IMR-90 (cell line): ENCODE measurements at regions not wholly inside any gene's neighbourhood (a gene's known extent, or its start where the extent isn't known, plus 50 kb on each side); places are given as distances from the start of the nearest gene placed in this dataset.
A peak's percentile ranks its signal among the peaks of the same experiment; 100 is the strongest.

Experiments used
- ATAC-seq: fragments of 200-7000 bp; cut with Tn5 transposase; 2 replicates; pipeline ENCODE4 v1.9.1; 2020; ENCODE audit warnings: low read depth, mild to moderate bottlenecking, moderate library complexity
- BruUV-seq: library from RNA; stranded (reverse); fragments of 400-500 nt; replicated peaks from 2 replicates; lab custom pipeline; 2021; lab: Mats Ljungman, UMichigan
- CTCF ChIA-PET: fragments of 300-600 bp; formaldehyde crosslinking; extraction: SDS; loops from one replicate; lab custom pipeline; 2021; ENCODE audit warnings: antibody characterized with exemption; lab: Yijun Ruan, JAX
- POLR2A ChIA-PET: fragments of 300-600 bp; sonication (Branson Sonifier 250); formaldehyde crosslinking; loops from one replicate; lab custom pipeline; 2022; ENCODE audit warnings: antibody characterized with exemption; ENCODE audit not compliant: unreplicated experiment; lab: Charles Lee
- DNase-seq: peaks from one replicate; pipeline ENCODE4 v3.0.0; 2013
- H2AFZ ChIP-seq: replicated peaks from 2 replicates; pipeline ENCODE3; 2013; ENCODE audit warnings: low read length, mild to moderate bottlenecking; ENCODE audit not compliant: poor library complexity
- H2AK5ac ChIP-seq: 2 replicates; pipeline ENCODE4 v1.6.1; 2013; ENCODE audit warnings: low read depth, low read length, inconsistent platforms
- H2AK9ac ChIP-seq: replicated peaks from 2 replicates; pipeline ENCODE3; 2013; ENCODE audit warnings: mild to moderate bottlenecking, low read depth, low read length, moderate library complexity; ENCODE audit not compliant: poor library complexity
- H2BK120ac ChIP-seq: 2 replicates; pipeline ENCODE4 v1.6.1; 2013; ENCODE audit warnings: low read depth, low read length, inconsistent platforms
- H2BK15ac ChIP-seq: 3 replicates; pipeline ENCODE4 v1.6.1; 2013; ENCODE audit warnings: low read depth, low read length, inconsistent platforms
- H2BK20ac ChIP-seq: 2 replicates; pipeline ENCODE4 v1.6.1; 2013; ENCODE audit warnings: low read depth, mild to moderate bottlenecking, inconsistent platforms, low read length, moderate library complexity
- H2BK5ac ChIP-seq: 2 replicates; pipeline ENCODE4 v1.6.1; 2013; ENCODE audit warnings: mild to moderate bottlenecking, low read depth, low read length, inconsistent platforms; ENCODE audit not compliant: poor library complexity, severe bottlenecking
- H3K14ac ChIP-seq: replicated peaks from 2 replicates; pipeline ENCODE4 v1.6.1; 2013; ENCODE audit warnings: low read depth, low read length, inconsistent platforms
- H3K18ac ChIP-seq: 2 replicates; pipeline ENCODE4 v1.6.1; 2013; ENCODE audit warnings: low read depth, low read length, control low read depth
- H3K23ac ChIP-seq: 2 replicates; pipeline ENCODE4 v1.6.1; 2013; ENCODE audit warnings: low read depth, low read length, inconsistent platforms
- H3K27ac ChIP-seq: 2 replicates; pipeline ENCODE4 v1.5.1; 2013; ENCODE audit warnings: mild to moderate bottlenecking, control low read depth, low read length; ENCODE audit not compliant: insufficient read depth
- H3K27me3 ChIP-seq: 2 replicates; pipeline ENCODE4 v1.6.1; 2013; ENCODE audit warnings: low read length; ENCODE audit not compliant: control insufficient read depth, insufficient read depth
- H3K36me3 ChIP-seq: 2 replicates; pipeline ENCODE4 v1.6.1; 2013; ENCODE audit warnings: low read length, mixed read lengths; ENCODE audit not compliant: control insufficient read depth, insufficient read depth
- H3K4ac ChIP-seq: 2 replicates; pipeline ENCODE4 v1.6.1; 2013; ENCODE audit warnings: low read depth, low read length, inconsistent platforms
- H3K4me1 ChIP-seq: 2 replicates; pipeline ENCODE4 v1.6.1; 2013; ENCODE audit warnings: low read length, mixed read lengths; ENCODE audit not compliant: control insufficient read depth, insufficient read depth
- H3K4me2 ChIP-seq: 2 replicates; pipeline ENCODE4 v1.6.1; 2013; ENCODE audit warnings: low read depth, mild to moderate bottlenecking, control low read depth, low read length, moderate library complexity
- H3K4me3 ChIP-seq: 2 replicates; pipeline ENCODE4 v1.5.1; 2013; ENCODE audit warnings: low read depth, mild to moderate bottlenecking, control low read depth, low read length, moderate library complexity; ENCODE audit not compliant: insufficient read depth
- H3K56ac ChIP-seq: 2 replicates; pipeline ENCODE4 v1.6.1; 2013; ENCODE audit warnings: low read length, inconsistent platforms; ENCODE audit not compliant: insufficient read depth; ENCODE audit errors: extremely low read depth
- H3K79me1 ChIP-seq, 2 experiments: 2 replicates each; pipeline ENCODE4 v1.6.1; 2013; ENCODE audit warnings: low read length in 2 of 2, inconsistent platforms in 1 of 2, low read depth in 1 of 2
- H3K9ac ChIP-seq: 2 replicates; pipeline ENCODE4 v1.6.1; 2013; ENCODE audit warnings: low read depth, low read length, control low read depth
- H3K9me1 ChIP-seq: 2 replicates; pipeline ENCODE4 v1.6.1; 2013; ENCODE audit warnings: low read length, inconsistent platforms; ENCODE audit not compliant: insufficient read depth
- H3K9me3 ChIP-seq: 2 replicates; pipeline ENCODE4 v1.6.1; 2013; ENCODE audit warnings: low read length; ENCODE audit not compliant: control insufficient read depth, insufficient read depth
- H4K20me1 ChIP-seq: 2 replicates; pipeline ENCODE4 v1.6.1; 2013; ENCODE audit warnings: low read length, inconsistent platforms; ENCODE audit not compliant: insufficient read depth
- H4K5ac ChIP-seq: 2 replicates; pipeline ENCODE4 v1.6.1; 2013; ENCODE audit warnings: mild to moderate bottlenecking, low read depth, low read length, control low read depth
- H4K8ac ChIP-seq, 2 experiments: 2 replicates each; pipeline ENCODE4 v1.6.1; 2013; ENCODE audit warnings: low read depth in 2 of 2, low read length in 2 of 2, control low read depth in 1 of 2, inconsistent platforms in 1 of 2
- H4K91ac ChIP-seq: 2 replicates; pipeline ENCODE4 v1.6.1; 2013; ENCODE audit warnings: low read depth, low read length, inconsistent platforms; ENCODE audit not compliant: insufficient read depth
- BHLHE40 ChIP-seq: fragments of 150-350 bp; IDR thresholded peaks from 2 replicates; pipeline ENCODE4 v1.6.1; 2016; ENCODE audit warnings: mild to moderate bottlenecking, low read depth, low read length
- CHD1 ChIP-seq: IDR thresholded peaks from 2 replicates; pipeline ENCODE4 v1.6.1; 2012; ENCODE audit warnings: low read depth, low read length, improper control_type of control experiment
- FOS ChIP-seq: fragments of 150-350 bp; IDR thresholded peaks from 2 replicates; pipeline ENCODE4 v1.6.1; 2016; ENCODE audit warnings: low read depth, low read length
- MAFK ChIP-seq: IDR thresholded peaks from 2 replicates; pipeline ENCODE4 v1.6.1; 2012; ENCODE audit warnings: low read depth, low read length, improper control_type of control experiment
- MAZ ChIP-seq: IDR thresholded peaks from 2 replicates; pipeline ENCODE4 v1.6.1; 2012; ENCODE audit warnings: low read depth, mild to moderate bottlenecking, low read length, improper control_type of control experiment, moderate library complexity, borderline replicate concordance
- MXI1 ChIP-seq: IDR thresholded peaks from 2 replicates; pipeline ENCODE4 v1.6.1; 2012; ENCODE audit warnings: low read depth, mild to moderate bottlenecking, low read length, moderate library complexity, borderline replicate concordance
- RAD21 ChIP-seq: IDR thresholded peaks from 2 replicates; pipeline ENCODE4 v1.6.1; 2012; ENCODE audit warnings: low read length, improper control_type of control experiment
- RCOR1 ChIP-seq: IDR thresholded peaks from 2 replicates; pipeline ENCODE4 v1.6.1; 2012; ENCODE audit warnings: mild to moderate bottlenecking, low read length, improper control_type of control experiment; ENCODE audit not compliant: insufficient replicate concordance
- SMC3 ChIP-seq: fragments of 150-350 bp; IDR thresholded peaks from 2 replicates; pipeline ENCODE4 v1.6.1; 2016; ENCODE audit warnings: low read depth, mild to moderate bottlenecking, antibody characterized with exemption, low read length, moderate library complexity
- USF2 ChIP-seq: fragments of 150-350 bp; IDR thresholded peaks from 2 replicates; pipeline ENCODE4 v1.6.1; 2017; ENCODE audit warnings: mild to moderate bottlenecking, antibody characterized with exemption, low read length, low read depth
- WGBS, 2 experiments: methylation state at CpG; one replicate each; pipeline versions ENCODE4 v1.1.5 to v1.1.7; 2013; ENCODE audit warnings: missing lambda C conversion rate in 2 of 2; ENCODE audit not compliant: insufficient read length in 1 of 2; ENCODE audit errors: extremely low coverage in 2 of 2; 5-methylcytosine and 5-hydroxymethylcytosine counted together
- dilution Hi-C: fragments of 300-500 bp; cut with HindIII; formaldehyde crosslinking; loops from one replicate; pipeline ENCODE4 v1.14.3; 2018; ENCODE audit warnings: low sequenced_read_pairs; ENCODE audit not compliant: unreplicated experiment
- in situ Hi-C: fragments of 300-500 bp; cut with MboI; formaldehyde crosslinking; loops from 3 replicates; pipeline ENCODE4 v1.14.3; 2019; ENCODE audit warnings: low sequenced_read_pairs, inconsistent platforms, mixed read lengths
- intact Hi-C: fragments of 100-400 bp; cut with micrococcal nuclease; formaldehyde crosslinking; loops from 2 replicates; pipeline ENCODE4 v1.10.0; 2022

- Histone ChIP-seq H4K5ac (no peak overlapping the region), H3K18ac (no peak overlapping the region), H3K23ac (no peak overlapping the region), H3K9me3 (no peaks in the 10 kb centered on the region), H3K56ac (no peak overlapping the region), H2AK9ac (no peak overlapping the region), H2BK120ac (no peak overlapping the region), H2BK20ac (no peak overlapping the region), H4K8ac (no peak overlapping the region), H2AK5ac (no peak overlapping the region), H4K20me1 (no peaks in the 10 kb centered on the region), H3K14ac (no peak overlapping the region), H3K36me3 (no peaks in the 10 kb centered on the region), H3K4me2 (peak overlapping the region; percentile 42; the same call in 1 of the 2 replicates), H2BK15ac (no peak overlapping the region), H3K9me1 (peaks cover 5% of the 10 kb centered on the region), H3K4me1 (no peaks in the 10 kb centered on the region), H2BK5ac (no peak overlapping the region), H3K4me3 (no peak overlapping the region), H3K4ac (no peak overlapping the region), H3K27ac (no peak overlapping the region), H4K91ac (no peak overlapping the region), H3K27me3 (no peaks in the 10 kb centered on the region), H3K9ac (no peak overlapping the region), H2AFZ (no peak overlapping the region), H3K79me1 (no peaks in the 10 kb centered on the region)
- in situ Hi-C loops (no loop called here), intact Hi-C loops (no loop called here), dilution Hi-C loops (no loop called here)
- BruUV-seq: no TSS peak
- 77% methylated on average over 2 of the region's 3 CpGs; no CpG with 5 or more reads in 1 of the 2 experiments for WGBS, 2 experiments
- ChIA-PET CTCF (no interaction called here), POLR2A (no interaction called here)
- DNase-seq (no peak), ATAC-seq (no peak)
- TF ChIP-seq MXI1 (no peak), BHLHE40 (no peak), RAD21 (no peak), CHD1 (no peak), MAFK (no peak), SMC3 (no peak), FOS (no peak), RCOR1 (no peak), USF2 (no peak), MAZ (no peak)
These were observed 84.4 kb upstream of the SPATA13 start for GRCh38 chr13:24076109-24076508.
